CD4-positive, alpha-beta T cell treated with Interferon alpha-2 for 1 hour (primary cell): ENCODE measurements at regions not wholly inside any gene's neighbourhood (a gene's known extent, or its start where the extent isn't known, plus 50 kb on each side); places are given as distances from the start of the nearest gene placed in this dataset.

Experiments used
- DNase-seq, 2 donors: peaks; one replicate each; pipeline ENCODE4 v3.0.0-alpha.2; 2020 to 2022

DNA sequence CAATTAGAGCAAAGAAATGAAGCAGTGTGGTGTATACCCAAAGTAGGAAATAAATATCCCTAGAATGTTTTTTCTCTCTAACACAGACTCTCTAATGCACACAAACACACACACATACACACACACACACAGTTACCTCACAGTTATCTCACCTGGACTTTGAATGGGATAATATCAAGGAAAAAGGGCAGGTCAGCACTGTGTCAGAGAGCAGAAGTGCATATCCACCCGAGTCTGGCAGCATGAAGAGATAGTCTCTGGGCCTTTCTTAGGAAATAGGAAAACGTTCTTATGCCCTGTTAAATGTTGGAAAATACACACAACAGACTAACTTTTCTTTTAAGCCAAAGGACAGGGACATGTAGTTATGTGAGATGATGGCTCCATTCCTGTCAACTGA is 162.0 kb downstream of the COL6A3 start:
- DNase-seq, result no peak

DNA sequence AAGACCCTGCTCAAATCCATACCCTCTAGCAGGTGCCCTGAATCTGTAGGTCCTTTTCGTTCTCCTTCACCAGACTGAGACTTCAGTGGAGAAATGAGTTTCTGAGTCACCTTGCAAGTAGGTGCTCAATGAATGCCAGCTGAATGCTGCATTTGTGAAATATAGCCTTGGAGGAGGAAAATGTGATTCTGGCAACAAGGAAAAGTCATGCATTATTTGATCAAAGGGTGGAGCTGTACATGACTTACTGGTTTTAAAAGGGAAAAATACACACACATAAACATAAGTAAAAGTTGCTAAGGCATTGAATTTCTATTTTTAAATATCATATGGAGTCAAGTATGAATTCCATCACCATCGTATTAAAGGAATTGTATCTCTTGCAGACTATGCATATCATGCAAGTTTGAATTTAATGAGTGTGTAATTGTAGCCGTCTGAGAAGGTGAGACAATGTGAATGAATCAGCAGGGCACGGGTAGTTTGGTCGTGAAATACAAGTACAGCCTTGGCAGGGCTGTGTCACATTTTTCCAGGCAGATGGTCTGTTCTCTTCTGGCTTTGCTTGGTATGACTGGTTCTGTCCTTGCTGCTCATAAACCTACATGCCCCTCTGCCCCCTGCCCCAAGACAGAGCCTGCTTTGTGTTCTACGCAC is 160.8 kb downstream of the COL6A3 start:
- DNase-seq, result no peak

DNA sequence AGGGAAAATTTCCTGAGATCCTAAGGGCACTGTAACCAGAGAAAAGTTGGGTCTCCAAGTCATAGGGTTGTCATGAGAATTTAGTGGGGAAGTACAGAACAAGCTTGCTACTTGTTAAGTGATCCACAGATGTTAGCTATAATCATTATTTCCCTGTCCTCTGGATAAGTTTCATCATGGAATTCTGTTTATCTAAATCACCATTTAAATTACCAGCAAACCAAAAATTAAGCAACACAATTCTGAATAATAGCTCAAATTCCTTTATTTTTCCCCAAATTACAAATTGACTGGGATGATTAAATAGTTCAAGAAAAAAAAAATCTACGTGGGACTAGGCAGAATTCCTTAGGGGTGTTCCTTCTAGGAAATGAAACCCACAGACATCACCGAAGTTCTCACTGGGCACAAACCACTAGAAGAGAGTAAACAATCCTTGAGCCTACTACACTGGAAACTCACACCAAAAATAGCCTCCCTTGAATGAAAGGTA is 159.5 kb downstream of the COL6A3 start:
- no peak for DNase-seq

DNA sequence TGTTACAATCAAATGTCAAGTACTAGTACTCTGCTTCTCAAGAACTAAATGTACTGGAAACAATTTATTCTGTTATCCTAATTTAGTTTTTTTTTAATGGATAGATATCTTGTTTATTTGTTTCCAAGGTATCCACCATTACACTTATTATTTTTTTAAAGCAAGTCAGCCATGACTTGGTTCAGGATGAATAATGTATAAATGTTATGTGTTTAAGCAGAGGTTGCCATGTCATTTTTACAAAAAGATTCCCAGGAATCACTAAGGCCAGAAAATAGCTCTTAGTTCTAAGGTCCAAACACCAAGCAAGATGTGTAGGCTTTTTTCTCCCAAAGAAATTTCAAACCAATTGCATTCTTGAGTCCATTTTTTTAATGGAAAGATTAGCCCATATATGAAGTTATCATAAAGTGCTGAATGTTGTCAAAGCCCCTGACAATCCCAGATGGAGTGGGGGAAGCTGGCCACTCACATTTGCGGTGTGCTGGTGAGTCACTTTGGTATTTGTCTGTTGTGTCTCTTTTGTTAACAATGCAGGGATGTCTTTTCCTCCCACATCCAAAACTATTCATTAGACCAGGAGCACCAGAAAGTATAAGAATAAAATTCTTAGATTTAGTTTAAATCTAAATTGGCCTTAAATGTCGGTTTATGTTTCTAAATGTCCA is 158.9 kb downstream of the COL6A3 start:
- DNase-seq, result no peak

DNA sequence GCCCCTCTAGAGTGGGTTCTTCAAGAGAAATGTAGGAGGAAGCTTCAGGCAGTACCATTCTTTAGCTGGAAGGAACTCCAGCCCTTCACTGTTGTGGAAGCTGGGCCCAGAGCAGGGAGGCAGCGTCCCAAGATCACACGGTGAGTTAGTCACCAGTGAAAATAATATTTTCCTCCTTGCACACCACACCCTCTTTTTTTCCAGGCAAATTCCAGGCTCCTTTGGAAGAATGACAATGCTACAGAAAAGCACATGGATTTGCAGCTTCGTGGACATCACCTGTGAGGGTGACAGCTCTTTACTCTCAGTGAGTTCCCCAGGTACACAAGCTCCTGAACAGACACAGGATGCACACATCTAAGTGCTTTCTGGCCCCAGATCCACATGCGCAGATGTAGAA is 157.1 kb downstream of the COL6A3 start:
- DNase-seq, result no peak

DNA sequence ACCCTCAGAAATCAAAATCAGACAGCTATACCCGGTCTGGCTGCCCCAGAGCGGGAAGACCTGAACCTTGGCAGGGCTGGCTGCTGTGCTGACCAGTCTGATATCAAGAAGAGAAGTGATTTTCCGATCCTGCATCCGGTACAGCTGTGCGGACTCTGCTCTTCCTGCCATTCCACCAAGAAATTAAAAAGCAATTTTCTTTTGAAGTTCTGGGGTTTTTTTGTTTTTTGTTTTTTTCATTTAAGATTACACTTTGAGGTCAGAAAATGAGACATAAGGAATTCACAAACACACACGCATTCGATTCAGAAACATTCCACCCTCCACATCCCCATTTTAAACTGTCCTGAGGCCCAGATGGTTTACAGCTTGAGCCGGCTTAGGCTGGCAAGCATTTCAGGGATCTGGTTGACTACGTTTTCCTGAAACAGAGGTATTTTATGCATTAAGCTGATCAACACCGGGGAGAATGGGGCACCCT is 156.5 kb downstream of the COL6A3 start:
- no peak for DNase-seq

DNA sequence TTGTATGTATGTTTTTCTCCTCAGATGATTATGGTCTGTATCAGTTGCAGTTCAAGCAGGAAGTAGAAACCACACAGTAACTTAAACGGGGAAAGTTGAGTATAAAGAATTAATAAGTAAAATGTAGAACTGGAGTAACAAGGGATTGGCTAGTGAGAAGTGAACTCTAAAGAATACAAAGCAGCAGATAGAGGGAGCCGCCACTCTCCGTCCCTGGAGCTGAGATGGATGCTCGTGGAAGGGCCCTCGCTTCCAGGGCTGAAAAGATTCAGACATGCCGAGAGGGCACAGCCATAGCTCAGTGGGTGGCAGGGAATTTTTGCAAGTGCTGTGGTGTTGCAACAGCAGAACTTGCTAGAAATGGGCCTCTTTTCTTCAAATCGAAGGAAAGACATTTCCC is 155.8 kb downstream of the COL6A3 start:
- DNase-seq, result no peak

DNA sequence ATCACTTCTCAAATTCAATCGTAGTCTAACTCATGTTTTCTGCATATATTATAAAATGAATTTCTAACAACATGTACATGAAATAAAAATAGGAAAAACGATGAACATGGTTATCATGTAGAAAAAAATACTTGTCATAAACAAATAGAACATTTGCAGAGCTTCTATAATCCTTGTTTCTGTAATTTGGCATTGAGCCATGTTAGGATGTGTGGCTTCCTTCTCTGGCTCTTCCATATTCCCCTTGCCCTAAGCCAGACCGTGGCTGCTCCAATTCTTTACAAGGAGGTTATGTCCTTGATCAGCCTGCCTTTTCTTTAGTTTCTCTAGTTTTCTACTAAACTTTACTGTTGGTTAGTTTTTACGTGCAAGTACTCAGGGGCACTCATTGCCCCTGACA is 155.3 kb downstream of the COL6A3 start:
- DNase-seq, result no peak

DNA sequence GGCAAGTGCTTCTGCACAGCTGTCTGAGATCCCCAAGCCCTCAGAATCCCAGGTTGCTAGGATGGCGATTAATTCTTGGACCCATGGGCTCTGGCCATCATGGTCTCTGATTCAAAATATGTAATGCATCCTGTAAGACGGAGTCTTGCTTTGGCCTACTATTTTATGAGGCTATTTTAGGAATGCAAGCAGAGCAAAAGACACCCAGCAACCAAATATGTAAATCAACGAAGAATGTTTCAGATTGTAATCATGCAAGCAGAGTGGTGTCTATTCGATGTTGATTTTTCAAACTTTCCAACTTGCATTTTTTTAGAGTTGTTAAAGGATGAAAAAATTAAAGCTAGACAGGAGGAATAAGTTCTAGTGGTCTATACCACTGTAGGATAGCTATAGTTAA is 154.8 kb downstream of the COL6A3 start:
- no peak for DNase-seq

DNA sequence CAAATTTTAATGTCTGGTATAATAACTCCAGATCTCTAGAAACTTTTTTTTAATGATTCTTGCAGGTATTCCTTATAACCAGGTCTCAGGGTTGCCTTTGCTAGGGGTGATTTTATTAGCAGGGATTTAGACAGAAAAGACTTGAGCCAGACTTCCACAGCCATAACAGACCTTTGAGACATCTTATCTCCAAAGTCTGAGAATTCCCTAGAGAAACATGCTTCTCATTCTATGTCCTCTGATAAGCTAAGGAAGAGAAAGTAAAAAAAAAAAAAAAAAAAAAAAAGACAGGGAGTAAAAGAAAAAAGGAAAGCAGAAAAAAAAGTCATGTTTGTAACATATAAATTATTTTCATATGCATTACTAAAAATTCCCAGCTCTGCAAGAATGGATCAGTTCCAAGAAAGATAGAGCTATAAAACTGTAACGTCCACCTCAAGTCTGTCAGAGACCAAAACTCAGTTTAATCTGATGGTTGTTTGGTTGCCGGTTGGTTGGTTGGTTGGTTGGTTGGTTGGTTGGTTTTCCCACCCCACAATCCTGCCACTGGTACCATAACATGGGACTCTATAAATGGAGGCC is 153.8 kb downstream of the COL6A3 start:
- DNase-seq, result no peak

DNA sequence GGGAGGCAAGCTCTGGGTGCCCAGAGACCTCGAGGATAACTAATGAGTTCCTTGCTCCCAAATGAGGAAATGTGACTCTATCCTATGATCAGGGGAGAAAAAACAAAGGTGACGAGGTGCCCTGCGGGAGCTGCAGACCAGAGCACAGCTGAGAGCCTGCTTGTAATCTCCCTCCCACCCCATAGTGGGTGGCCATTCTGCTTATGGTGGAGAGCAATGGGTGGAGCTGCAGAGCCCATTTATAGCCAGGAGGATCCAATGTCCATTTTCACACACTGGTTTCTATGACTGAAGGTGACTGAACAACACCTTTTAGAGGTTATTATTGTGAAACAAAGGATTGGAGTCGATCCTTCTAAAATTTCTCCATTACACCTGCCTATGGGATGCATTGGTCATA is 153.3 kb downstream of the COL6A3 start:
- no peak for DNase-seq

DNA sequence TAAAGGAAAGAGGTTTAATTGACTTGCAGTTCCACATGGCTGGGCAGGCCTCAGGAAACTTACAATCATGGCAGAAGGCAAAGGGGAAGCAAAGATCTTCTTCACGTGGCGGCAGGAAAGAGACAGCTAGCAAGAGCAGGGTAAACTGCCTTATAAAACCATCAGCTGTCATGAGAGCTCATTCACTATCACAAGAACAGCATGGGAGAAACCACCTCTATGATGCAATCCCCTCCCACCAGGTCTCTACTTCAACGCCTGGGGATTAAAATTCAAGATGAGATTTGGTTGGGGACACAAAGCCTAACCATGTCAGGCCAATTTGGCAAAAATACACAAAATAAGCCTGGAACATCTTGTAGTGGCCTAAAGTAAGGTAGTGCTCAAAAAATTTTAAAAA is 152.6 kb downstream of the COL6A3 start:
- DNase-seq, result no peak

DNA sequence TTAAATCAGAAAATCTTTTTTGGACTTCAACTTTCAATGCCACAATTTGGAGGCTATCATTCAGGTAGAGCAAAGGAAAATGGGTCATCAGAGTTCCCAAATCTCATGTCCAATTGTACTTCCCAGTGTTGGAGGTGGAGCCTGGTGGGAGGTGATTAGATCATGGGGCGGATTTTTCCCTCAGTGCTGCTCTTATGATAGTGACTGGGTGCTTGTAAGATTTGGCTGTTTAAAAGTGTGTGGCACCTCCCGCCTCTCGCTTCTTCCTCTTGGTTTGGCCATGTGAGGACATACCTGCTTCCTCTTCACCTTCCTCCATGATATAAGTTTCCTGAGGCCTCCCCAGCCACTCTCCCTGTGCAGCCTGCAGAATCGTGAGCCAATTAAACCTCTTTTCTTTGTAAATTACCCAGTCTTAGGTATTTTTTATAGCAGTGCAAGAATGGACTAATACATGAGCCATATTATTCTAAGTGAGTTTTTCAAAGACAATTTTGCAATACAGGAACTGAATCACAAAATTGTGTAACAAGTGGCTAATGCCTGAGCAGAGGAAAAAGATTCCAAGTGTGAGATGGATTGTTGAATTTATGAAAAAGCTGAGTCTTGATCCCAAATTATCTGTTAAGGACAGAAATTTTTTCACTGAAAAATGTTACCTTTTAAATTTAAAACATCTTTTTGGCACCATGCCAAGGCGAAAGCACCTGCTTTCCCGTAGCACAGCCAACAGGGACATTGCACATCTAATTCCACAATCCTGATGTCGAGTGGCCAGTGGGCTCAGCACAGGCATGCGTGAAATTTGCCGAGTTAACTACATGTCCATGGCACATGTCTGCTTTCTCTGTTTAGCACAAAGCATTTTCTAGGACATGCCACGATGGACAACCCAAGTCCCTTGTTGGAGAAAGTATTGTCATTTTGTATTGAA is 150.9 kb downstream of the COL6A3 start:
- peak in 1 of 2 donors; percentile 12 for DNase-seq

DNA sequence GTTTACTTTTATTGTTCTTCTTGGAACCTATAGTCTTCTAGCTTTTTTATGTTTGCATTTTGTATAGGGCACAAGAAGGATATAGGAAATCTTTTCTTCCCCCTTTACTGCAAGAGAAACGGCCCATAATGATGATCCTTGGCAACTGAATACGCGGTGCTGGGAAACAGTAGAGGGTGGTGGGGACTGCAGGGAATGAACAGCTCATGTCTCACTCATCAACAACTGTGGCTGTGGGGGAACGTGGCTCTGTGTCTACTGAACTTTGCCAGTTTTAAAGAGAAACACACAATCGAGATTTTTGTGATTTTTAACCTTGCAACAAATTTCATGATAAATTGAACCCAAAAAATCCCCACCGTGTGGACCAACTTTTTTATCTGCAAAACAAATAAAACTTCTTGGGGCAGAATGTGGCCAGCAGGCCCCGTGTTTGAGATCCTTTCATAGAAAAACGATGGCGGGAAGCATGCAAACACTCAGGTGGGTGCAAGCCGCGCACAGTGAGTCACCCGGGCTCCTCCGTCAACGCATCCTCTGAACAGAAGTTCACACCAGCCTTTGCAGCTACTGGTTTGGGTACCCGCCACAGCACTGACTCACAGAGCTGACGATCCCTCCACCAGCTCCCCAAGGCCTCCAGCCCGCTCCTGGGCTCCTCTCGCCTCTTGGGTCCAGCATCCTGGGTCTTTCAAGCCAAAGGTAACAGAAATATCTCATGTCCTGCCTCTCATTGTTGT is 149.3 kb downstream of the COL6A3 start:
- no peak for DNase-seq

DNA sequence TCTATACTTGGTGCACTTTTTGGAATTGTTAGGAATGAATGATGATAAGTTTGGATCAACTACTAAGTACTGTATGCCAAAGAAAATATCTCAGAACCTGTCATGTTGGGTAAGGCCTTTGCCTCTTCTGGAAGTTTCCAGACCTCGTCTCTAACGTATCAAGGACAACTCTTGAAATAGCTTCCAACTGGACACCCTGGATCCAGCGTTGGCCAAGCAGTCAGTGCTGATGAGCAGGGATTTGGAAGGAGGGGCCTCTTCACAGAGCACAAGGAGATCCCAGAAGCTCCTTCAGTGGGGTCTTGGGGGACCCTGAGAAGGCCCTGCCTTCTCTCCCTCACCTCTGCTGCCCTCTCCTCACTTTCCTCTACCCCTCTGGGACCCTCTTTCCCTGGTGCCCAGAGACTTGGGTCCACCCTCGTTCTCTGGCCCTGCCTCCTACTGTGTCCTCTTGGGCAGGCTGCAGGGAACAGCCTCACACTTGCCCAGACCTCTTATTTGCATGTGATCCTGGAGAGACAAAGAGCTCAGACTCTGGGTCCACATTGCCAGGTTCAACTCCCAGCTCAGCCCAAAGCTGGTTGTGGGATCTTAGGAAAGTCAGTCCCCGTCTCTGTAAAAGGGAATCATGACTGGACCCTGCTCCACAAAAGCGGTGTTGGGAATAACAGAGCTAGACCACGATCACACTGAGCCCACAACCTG is 145.8 kb downstream of the COL6A3 start:
- DNase-seq, result no peak

DNA sequence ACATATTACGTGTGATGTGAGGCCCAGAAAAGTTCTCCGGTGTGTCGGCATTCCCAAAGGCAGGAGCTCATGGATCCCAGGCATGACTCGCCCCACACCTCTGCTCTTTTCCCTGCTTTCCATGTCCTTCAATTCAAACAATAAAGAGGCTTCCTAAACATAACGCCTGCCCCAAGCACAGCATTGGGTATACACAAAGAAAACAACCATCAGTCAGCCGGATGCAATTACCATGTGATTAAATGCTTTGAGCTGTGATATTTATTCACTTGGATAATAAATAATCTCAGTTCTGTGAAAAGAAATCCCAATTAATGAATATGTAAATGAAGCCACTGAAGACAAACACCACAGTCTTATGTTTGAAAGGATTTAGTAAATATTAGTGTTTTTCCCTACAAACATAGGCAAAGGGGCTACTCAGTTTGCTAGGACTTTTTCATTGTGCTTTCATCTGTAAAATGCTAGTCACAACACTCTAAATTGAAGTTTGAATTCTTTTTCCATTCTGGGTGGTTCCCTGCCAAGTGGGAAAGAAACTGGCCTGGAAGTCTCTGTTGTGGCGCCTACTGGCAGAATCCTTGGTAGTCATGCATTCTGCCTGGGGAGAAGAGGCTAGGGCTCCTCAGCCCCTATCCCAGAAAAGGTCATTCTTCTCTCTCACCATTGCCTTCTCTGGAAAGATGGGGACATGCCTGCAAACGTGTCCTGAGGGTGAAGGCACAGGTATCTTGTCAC is 144.7 kb downstream of the COL6A3 start:
- DNase-seq, result no peak

DNA sequence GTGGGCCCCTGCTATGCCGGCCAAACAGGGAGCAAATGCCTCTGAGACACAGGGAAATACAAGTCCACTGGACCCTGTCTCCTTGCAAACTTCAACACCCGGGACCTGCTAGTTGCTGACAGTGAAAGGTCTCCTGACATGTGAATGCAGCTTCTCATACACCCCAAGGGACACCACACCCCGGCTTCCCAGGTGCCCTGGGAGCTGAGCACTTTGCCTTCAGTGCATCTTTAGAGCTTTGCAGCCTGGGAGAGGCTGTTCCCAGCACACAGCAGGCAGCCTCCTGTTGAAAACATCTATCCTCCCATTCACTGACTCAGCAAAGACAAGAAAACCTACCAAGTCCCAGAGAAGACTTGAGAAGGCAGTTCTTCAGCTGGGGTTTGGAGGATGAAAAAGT is 143.4 kb downstream of the COL6A3 start:
- no peak for DNase-seq

DNA sequence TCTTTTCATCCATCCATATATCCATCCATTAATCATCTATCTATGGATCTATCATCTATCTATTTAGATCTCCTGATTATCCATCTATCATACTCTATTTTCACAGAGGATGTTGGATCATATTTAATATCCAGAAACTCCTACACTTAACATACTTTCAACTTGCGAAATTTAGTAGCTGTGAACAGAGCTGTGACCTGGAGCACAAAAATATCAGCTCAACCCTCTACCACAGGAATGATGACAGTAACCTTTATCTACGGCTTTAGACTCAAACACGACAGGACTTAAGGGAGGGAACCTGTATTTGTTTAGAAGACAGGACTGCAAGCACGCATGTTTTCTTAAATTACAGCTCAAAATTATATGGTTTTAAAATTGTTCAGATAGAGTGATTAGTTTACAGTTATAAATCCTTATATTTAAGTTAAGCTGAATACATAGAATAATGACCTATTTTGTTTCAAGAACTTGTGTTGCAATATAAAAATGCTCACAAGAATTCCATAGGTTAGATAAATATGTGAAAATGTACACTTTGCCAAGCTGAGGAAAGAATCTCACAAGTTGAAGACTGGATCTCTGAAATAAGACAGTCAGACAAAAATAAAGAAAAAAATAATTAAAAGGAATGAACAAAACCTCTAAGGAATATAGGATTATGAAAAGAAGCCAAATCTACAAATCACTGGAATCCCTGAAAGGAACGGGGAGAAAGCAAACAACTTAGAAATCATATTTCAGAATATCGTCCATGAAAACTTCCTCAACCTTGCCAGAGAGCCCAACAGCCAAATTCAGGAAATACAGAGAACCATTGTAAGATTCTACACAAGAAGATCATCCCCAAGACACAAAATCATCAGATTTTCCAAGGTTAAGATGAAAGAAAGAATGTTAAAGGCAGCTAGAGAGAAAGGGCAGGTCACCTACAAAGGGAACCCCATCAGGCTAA is 142.0 kb downstream of the COL6A3 start:
- no peak for DNase-seq
